NCI-H524 (cell line): ENCODE measurements at regions not wholly inside any gene's neighbourhood (a gene's known extent, or its start where the extent isn't known, plus 50 kb on each side); places are given as distances from the start of the nearest gene placed in this dataset.
"Not testable (repeated sequence)": the region's sequence is repeated elsewhere in the genome, so short reads cannot be mapped to it uniquely, and the experiment has no call there.

Source experiments
- DNase-seq, 2 experiments: peaks; one replicate each; lab custom pipeline; 2025; lab: John Stamatoyannopoulos, UW

DNA sequence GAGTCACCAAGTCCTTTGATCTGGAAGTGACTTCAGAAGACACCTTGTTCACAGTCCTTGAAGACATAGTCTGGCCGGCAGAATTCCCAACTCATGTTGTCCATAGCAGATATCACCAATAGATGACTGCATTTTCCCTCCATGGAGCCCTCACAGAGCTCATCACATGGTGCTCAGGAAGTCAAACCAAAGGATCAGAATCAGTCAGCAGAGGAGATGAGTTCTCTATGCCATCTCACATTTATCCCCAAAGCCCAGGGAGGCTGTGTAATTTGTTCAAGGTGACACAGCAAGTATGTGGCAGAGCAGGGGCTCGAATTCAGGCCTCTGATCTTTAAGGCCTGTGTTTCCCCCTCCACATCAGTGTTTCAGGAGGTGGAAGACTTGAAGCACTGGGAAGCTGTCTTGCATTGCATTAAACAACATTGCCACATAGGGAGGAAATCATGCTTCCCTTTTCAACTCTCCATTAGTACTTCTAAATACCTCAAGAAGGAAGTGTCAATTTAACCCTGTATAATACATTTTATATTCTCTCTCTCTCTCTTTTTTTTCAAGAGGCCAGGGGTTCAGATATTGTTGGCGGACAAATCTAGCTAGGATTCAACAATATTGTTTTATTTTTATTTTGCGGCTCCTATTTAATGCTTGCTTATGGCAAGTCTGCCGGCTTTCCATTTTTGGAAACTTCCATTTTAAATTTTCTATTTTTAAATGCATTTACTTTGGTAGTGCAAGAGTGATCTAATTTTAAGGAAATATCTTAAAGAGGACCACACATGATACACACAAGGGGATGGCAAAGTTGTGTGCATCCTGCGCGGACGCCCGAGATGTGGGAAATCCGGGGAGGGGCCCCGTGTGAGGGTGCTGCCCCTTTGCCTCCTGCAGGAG, 61.9 kb downstream of the NPIPB5 start:
- DNase-seq, result not testable (repeated sequence)

GRCh38 chr16:22573225-22573530, 62.5 kb downstream of the NPIPB5 start:
- DNase-seq, result not testable (repeated sequence)

GRCh38 chr16:22576506-22576905, 65.8 kb downstream of the NPIPB5 start:
- DNase-seq, result not testable (repeated sequence)

GRCh38 chr16:22583195-22583594, 72.5 kb downstream of the NPIPB5 start:
- not testable (repeated sequence) for DNase-seq

DNA sequence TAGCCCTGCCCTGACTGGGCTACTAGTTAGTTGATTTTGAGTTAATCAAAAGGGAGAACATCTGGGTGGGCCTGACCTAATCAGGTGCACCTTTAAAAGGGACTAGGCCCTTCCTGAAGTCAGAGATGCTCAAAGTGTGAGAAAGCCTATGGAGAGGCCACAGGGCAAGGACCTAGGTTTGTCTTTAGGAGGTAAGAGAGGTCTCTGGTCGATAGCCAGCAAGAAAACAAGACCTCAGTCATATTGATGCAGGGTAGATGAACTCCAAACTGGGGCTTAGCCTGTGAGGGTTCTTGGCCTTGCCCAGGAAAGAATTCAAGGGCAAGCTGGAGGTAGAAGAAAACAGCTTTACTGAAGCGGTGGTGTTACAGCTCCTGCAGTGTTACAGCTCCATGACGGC, 73.8 kb downstream of the NPIPB5 start:
- DNase-seq, result not testable (repeated sequence)

GRCh38 chr16:22584941-22585340, 74.2 kb downstream of the NPIPB5 start:
- not testable (repeated sequence) for DNase-seq

- DNase-seq, result not testable (repeated sequence)
Observed at GRCh38 chr16:22585431-22585830, 74.7 kb downstream of the NPIPB5 start.

DNA sequence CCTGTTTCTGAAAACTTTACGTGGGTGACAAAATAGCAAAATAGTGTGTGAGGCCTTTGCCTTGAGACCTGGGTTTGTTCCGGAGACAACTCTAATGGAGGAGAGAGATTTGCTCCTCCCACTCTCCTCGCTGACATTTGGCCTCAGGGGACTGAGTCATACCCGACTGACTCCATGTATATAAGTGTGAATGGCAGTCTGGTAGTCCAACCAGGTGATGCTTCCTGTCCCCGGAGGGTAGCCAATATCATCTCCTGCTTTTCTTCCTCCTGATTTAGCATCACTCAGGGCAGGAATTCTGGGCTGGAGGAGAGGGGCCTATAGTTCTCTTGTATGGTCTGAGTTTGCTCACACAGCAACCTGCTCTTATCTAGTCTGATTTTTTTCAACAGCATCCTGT, 76.0 kb downstream of the NPIPB5 start:
- not testable (repeated sequence) for DNase-seq

DNA sequence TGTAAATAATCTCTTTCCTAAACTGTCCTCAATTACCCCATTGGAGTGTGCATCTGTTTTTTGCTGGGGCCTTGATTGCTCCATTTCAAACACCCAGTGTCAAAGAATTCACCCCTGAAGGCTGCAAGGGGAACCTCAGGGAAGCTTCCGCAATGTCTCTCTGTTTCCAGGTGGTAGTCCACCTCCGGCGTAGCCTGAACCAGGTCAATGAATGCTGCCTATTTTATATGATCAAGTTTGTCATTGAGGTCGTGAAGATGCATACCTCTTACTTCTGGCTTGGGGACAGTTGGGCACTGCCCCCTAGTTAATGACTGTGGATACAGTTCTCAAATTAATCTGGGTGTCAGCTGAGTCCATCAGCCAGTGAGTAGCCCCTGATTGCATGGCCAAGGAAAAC, 79.1 kb downstream of the NPIPB5 start:
- DNase-seq, result not testable (repeated sequence)

- not testable (repeated sequence) for DNase-seq
Observed at GRCh38 chr16:22596445-22597045, 85.9 kb downstream of the NPIPB5 start.

DNA sequence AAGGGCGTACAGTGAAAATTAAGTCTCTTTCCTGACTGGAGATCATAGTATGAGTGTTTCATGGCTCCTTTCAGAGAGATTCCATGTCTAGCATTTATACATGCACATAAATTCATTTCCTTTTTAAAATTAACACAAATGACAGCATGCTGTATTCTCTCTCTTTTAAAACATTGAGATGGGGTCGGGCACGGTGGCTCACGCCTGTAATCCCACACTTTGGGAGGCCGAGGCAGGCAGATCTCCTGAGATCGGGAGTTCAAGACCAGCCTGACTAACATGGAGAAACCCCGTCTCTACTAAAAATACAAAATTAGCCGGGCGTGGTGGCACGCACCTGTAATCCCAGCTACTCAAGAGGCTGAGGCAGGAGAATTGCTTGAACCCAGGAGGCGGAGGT, 93.1 kb downstream of the NPIPB5 start:
- DNase-seq, result not testable (repeated sequence)

- DNase-seq, result not testable (repeated sequence)
Observed at GRCh38 chr16:22606619-22607018, 95.9 kb downstream of the NPIPB5 start.

- DNase-seq, result not testable (repeated sequence)
Observed at GRCh38 chr16:22609798-22610197, 99.1 kb downstream of the NPIPB5 start.

GRCh38 chr16:22611128-22611527, 100.4 kb downstream of the NPIPB5 start:
- not testable (repeated sequence) for DNase-seq

- DNase-seq, result no peak
Observed at GRCh38 chr16:22614271-22614947, 103.7 kb downstream of the NPIPB5 start.

DNA sequence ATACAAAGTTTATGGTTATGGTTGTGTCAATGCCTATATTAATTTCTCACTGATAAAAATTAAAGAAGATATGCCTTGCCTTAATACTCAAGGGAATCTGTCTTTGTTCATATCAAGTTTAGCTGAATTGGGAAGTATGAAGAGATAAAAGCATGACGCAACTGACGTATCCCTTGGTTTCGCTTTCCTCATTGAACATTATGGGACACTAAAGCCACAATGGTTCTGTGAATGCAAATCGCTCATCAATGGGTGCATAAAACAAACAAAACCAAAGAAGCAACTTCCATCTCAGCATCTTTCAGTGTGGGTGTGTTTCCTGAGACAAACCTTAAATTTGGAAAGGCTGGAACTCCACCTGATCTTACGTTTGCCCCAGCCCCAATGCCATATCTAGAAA, 108.2 kb downstream of the NPIPB5 start:
- DNase-seq, result no peak

GRCh38 chr16:22621586-22622155, 111.0 kb downstream of the NPIPB5 start:
- DNase-seq, result no peak

- no peak for DNase-seq
Observed at GRCh38 chr16:22622703-22623102, 112.0 kb downstream of the NPIPB5 start.

DNA sequence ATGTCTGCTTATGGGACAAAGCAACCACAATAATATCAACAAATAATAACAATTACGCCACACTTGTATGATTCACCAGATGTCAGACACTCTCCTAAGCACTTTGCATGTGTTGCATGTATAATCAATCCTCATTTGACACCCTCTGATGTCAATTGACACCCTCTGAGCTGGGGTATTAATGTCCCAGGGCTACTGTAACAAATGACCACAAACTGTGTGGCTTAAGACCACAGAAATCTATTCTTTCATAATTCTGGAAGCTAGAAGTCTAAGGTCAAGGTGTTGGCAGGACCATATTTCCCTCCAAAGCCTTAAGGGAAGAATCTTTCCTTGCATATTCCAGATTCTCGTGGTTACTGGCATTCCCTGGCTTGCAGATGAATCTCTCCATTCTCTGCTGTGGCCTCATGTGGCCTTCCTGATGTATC, 112.7 kb downstream of the NPIPB5 start:
- no peak for DNase-seq

DNA sequence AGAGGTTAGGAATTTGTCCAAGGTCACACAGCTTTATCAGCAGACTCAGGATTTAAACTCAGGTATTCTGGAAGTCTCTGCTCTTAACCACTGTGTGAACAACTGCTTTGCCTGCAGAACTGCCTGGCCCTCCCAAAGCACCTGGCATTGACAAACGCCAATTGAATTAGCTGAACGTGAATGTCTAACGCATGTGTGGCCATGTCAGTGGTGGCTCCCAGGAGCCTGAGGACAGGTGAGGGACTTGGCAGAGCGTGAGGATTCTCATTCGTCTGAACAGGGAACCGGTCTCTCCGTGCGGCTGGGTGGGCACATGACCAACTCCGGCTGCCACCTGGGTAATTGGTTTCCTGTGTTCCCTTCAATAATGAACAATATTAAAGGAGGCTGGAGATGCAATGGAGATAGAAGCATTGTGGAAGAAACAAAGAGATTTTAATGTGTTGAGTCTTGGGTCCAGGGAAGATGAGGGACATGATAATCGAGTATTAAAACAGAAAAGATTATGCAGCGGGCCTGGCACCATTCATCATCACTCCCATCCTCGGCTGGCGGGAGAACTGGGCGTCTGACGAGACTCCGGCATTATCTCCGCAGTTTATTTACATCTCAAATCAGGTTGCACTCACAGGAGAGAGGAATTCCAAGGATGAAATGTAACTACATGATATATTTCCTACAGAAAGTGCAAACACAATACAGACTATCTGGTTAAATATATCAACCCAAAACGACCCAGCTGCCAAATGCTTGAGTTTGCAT, 113.5 kb downstream of the NPIPB5 start:
- DNase-seq, result no peak

GRCh38 chr16:22624800-22625533, 114.3 kb downstream of the NPIPB5 start:
- DNase-seq, result no peak
